ENCODE measurements at regions not wholly inside any gene's neighbourhood (a gene's known extent, or its start where the extent isn't known, plus 50 kb on each side); places are given as distances from the start of the nearest gene placed in this dataset.
"Not testable (repeated sequence)": the region's sequence is repeated elsewhere in the genome, so short reads cannot be mapped to it uniquely, and the experiment has no call there.

- TF ChIP-seq CTCF (IDR thresholded peaks at IDR 0.05; ENCODE audit: low read depth, low read length); POLR2A (IDR thresholded peaks at IDR 0.05; ENCODE audit: extremely low read depth, insufficient read length): not testable (repeated sequence)
Measured at GRCh38 chr14:89726226-89726625, 228.3 kb downstream of the EFCAB11 start.

Data from NB4 (cell line).